ENCODE measurements at regions not wholly inside any gene's neighbourhood (a gene's known extent, or its start where the extent isn't known, plus 50 kb on each side); places are given as distances from the start of the nearest gene placed in this dataset. TPM values are rescaled to one million over a fixed set of nuclear protein-coding genes. Genes with fewer than 3 reads are reported as not detected.

DNA sequence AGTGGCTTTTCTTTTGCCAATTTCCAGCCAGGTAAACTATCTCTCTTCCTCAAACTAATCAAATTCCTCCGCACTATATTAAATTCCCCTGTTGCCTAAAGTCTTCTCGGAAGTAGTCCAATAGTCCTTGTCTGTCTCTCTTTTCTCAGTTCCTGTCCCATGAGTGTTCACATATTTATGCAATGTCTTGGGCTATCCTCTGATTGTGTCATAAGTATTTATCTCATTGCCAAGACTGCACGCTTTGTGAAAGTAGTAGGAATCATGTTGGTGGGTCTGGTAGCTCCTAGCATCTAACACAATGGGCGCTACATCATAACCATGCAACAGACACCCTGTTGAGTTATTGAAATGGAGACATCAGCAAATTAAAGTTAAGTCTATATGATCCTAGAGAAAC, 59.9 kb upstream of the POU3F3 start:
- DNase-seq (ENCODE audit: low read depth), result no peak

DNA sequence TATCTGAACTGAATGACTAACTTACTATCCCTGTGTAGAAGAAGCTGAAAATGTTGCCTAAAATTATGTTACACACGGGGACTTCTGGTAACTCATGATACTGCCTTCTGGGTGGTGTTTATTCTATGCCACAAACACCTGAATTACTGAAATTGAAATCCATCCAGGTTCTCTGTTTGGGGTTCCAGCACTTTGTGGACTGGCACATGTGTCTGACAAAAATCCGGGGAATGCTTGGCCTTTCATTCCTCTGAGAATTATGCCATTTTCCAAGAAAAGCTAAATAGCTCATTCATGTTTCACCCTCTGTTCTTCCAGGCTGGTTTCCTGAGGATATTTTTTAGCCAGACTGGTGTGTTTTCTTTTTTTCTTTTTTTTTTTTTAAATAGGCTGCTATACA, 59.5 kb upstream of the POU3F3 start:
- DNase-seq (ENCODE audit: low read depth), result no peak

Small RNA genes in the stretch of these regions (small RNA-seq; reads per million reads assigned to genes)
- 0.07 reads per million for gene RF00139
- gene RF02091, result not detected

Measured in HT1080 (cell line).